Body of pancreas (tissue), 4 donors: ENCODE measurements at regions not wholly inside any gene's neighbourhood (a gene's known extent, or its start where the extent isn't known, plus 50 kb on each side); places are given as distances from the start of the nearest gene placed in this dataset.

ENCODE experiments used
- CTCF ChIP-seq, 7 experiments: fragments of 450-650 bp in 4 of 7; fragments of 200-600 bp in 3 of 7; sonication (generic) in 3 of 7; IDR thresholded peaks; one replicate each; pipeline ENCODE4 v1.5.1; 2016 to 2019; ENCODE audit warnings: antibody characterized with exemption in 7 of 7
- POLR2A ChIP-seq, 3 donors: fragments of 450-650 bp; IDR thresholded peaks; one replicate each; pipeline ENCODE4 v1.6.1; 2016; ENCODE audit warnings: antibody characterized with exemption in 3 of 3, mild to moderate bottlenecking in 2 of 3

GRCh38 chr2:52862801-52863200 lies 904.8 kb upstream of the CHAC2 start:
- TF ChIP-seq CTCF (IDR thresholded peaks at IDR 0.05) (no peak), POLR2A (IDR thresholded peaks at IDR 0.05) (no peak)
